H9 (cell line): ENCODE measurements at regions not wholly inside any gene's neighbourhood (a gene's known extent, or its start where the extent isn't known, plus 50 kb on each side); places are given as distances from the start of the nearest gene placed in this dataset.

Source experiments
- DNase-seq: peaks from one replicate; pipeline ENCODE4 v3.0.0-alpha.2; 2017
- H2AFZ ChIP-seq: one replicate; pipeline ENCODE4 v1.6.1; 2013; ENCODE audit warnings: mild to moderate bottlenecking, low read length, control low read depth, moderate library complexity
- H2AK5ac ChIP-seq: 2 replicates; pipeline ENCODE4 v1.6.1; 2013; ENCODE audit warnings: low read length, control low read depth, mixed read lengths; ENCODE audit not compliant: insufficient read length
- H2BK120ac ChIP-seq: one replicate; pipeline ENCODE4 v1.6.1; 2013; ENCODE audit warnings: low read depth, mild to moderate bottlenecking, low read length, control low read depth, inconsistent platforms; ENCODE audit not compliant: poor library complexity, severe bottlenecking
- H2BK12ac ChIP-seq: 2 replicates; pipeline ENCODE4 v1.6.1; 2013; ENCODE audit warnings: low read length, control low read depth, mixed read lengths, low read depth; ENCODE audit not compliant: insufficient read length
- H2BK15ac ChIP-seq: 2 replicates; pipeline ENCODE4 v1.6.1; 2013; ENCODE audit warnings: low read depth, low read length, control low read depth
- H2BK20ac ChIP-seq: one replicate; pipeline ENCODE4 v1.6.1; 2013; ENCODE audit warnings: low read depth, mild to moderate bottlenecking, low read length, control low read depth, inconsistent platforms; ENCODE audit not compliant: poor library complexity, severe bottlenecking
- H2BK5ac ChIP-seq: 2 replicates; pipeline ENCODE4 v1.6.1; 2013; ENCODE audit warnings: low read length, control low read depth, mixed read lengths; ENCODE audit not compliant: insufficient read length
- H3K14ac ChIP-seq: 2 replicates; pipeline ENCODE4 v1.6.1; 2013; ENCODE audit warnings: low read length, control low read depth; ENCODE audit not compliant: insufficient read depth
- H3K18ac ChIP-seq: 2 replicates; pipeline ENCODE4 v1.6.1; 2013; ENCODE audit warnings: low read depth, mild to moderate bottlenecking, mixed read lengths, low read length, control low read depth; ENCODE audit not compliant: insufficient read length
- H3K23ac ChIP-seq: 2 replicates; pipeline ENCODE4 v1.6.1; 2013; ENCODE audit warnings: low read length, control low read depth, mixed read lengths, low read depth; ENCODE audit not compliant: insufficient read length
- H3K23me2 ChIP-seq: 2 replicates; pipeline ENCODE4 v1.6.1; 2013; ENCODE audit warnings: low read depth, mild to moderate bottlenecking, mixed read lengths, low read length, control low read depth; ENCODE audit not compliant: insufficient read length, poor library complexity, severe bottlenecking
- H3K27ac ChIP-seq: 2 replicates; pipeline ENCODE4 v1.5.1; 2013; ENCODE audit warnings: low read length, control low read depth, mixed read lengths, low read depth; ENCODE audit not compliant: insufficient read length
- H3K27me3 ChIP-seq: 2 replicates; pipeline ENCODE4 v1.6.1; 2013; ENCODE audit warnings: low read length, control low read depth, inconsistent platforms; ENCODE audit not compliant: insufficient read depth
- H3K4ac ChIP-seq: 2 replicates; pipeline ENCODE4 v1.6.1; 2013; ENCODE audit warnings: low read depth, mild to moderate bottlenecking, control low read depth, inconsistent platforms, low read length, moderate library complexity
- H3K4me1 ChIP-seq: 2 replicates; pipeline ENCODE4 v1.6.1; 2013; ENCODE audit warnings: low read length, control low read depth, inconsistent platforms; ENCODE audit not compliant: insufficient read depth
- H3K4me2 ChIP-seq: 2 replicates; pipeline ENCODE4 v1.6.1; 2013; ENCODE audit warnings: low read length, control low read depth, mixed read lengths; ENCODE audit not compliant: insufficient read length, insufficient read depth
- H3K56ac ChIP-seq: 2 replicates; pipeline ENCODE4 v1.6.1; 2013; ENCODE audit warnings: low read depth, mild to moderate bottlenecking, mixed read lengths, low read length, control low read depth; ENCODE audit not compliant: insufficient read length
- H3K79me1 ChIP-seq: 2 replicates; pipeline ENCODE4 v1.6.1; 2013; ENCODE audit warnings: low read depth, mild to moderate bottlenecking, moderate library complexity, low read length, control low read depth, inconsistent platforms; ENCODE audit not compliant: insufficient read depth, poor library complexity, severe bottlenecking
- H3K79me2 ChIP-seq: 2 replicates; pipeline ENCODE4 v1.6.1; 2013; ENCODE audit warnings: low read length, control low read depth, inconsistent platforms; ENCODE audit not compliant: insufficient read depth
- H3K9ac ChIP-seq: 2 replicates; pipeline ENCODE4 v1.6.1; 2013; ENCODE audit warnings: low read length, control low read depth, mixed read lengths; ENCODE audit not compliant: insufficient read length; ENCODE audit errors: extremely low read depth
- H3K9me3 ChIP-seq: one replicate; pipeline ENCODE4 v1.6.1; 2013; ENCODE audit warnings: low read depth, low read length, inconsistent platforms; ENCODE audit not compliant: control insufficient read depth
- H3T11ph ChIP-seq: one replicate; pipeline ENCODE4 v1.6.1; 2013; ENCODE audit warnings: mild to moderate bottlenecking, low read length, control low read depth, inconsistent platforms
- H4K20me1 ChIP-seq: one replicate; pipeline ENCODE4 v1.6.1; 2013; ENCODE audit not compliant: control insufficient read depth, insufficient read length, insufficient read depth
- H4K5ac ChIP-seq: 2 replicates; pipeline ENCODE4 v1.6.1; 2013; ENCODE audit warnings: low read depth, mild to moderate bottlenecking, mixed read lengths, low read length, control low read depth; ENCODE audit not compliant: insufficient read length
- H4K8ac ChIP-seq: replicated peaks from 2 replicates; pipeline ENCODE4 v1.6.1; 2013; ENCODE audit warnings: low read length, control low read depth, mixed read lengths, low read depth; ENCODE audit not compliant: insufficient read length
- H4K91ac ChIP-seq: 2 replicates; pipeline ENCODE4 v1.6.1; 2013; ENCODE audit warnings: low read depth, mild to moderate bottlenecking, moderate library complexity, mixed read lengths, low read length, control low read depth; ENCODE audit not compliant: insufficient read length
- H3K27ac Mint-ChIP-seq, 3 experiments: 2 replicates in 2 of 3; 3 replicates in 1 of 3; pipeline ENCODE4 v1.8.0; 2020 to 2021; ENCODE audit warnings: mixed read lengths in 3 of 3, mild to moderate bottlenecking in 1 of 3, moderate library complexity in 1 of 3
- H3K27me3 Mint-ChIP-seq: 2 replicates; pipeline ENCODE4 v1.8.0; 2021; ENCODE audit warnings: low read depth, mild to moderate bottlenecking, moderate library complexity, mixed read lengths
- H3K36me3 Mint-ChIP-seq, 3 experiments: 2 replicates in 2 of 3; 3 replicates in 1 of 3; pipeline ENCODE4 v1.8.0; 2020 to 2021; ENCODE audit warnings: low read depth in 3 of 3, mixed read lengths in 3 of 3; ENCODE audit not compliant: insufficient read depth in 1 of 3
- H3K4me1 Mint-ChIP-seq, 2 experiments: 2 replicates each; pipeline ENCODE4 v1.8.0; 2020; ENCODE audit warnings: mixed read lengths in 2 of 2
- H3K4me3 Mint-ChIP-seq, 2 experiments: 2 replicates in 1 of 2; 3 replicates in 1 of 2; pipeline ENCODE4 v1.8.0; 2020 to 2021; ENCODE audit warnings: mild to moderate bottlenecking in 2 of 2, mixed read lengths in 2 of 2, moderate library complexity in 1 of 2
- H3K9me3 Mint-ChIP-seq, 2 experiments: 2 replicates in 1 of 2; 3 replicates in 1 of 2; pipeline ENCODE4 v1.8.0; 2020; ENCODE audit warnings: mild to moderate bottlenecking in 2 of 2, mixed read lengths in 2 of 2, moderate library complexity in 1 of 2
- WGBS: extraction: QIAGEN DNeasy Blood & Tissue Kit; methylation state at CpG from one replicate; pipeline ENCODE4 v1.1.7; 2013; ENCODE audit warnings: missing lambda C conversion rate, low lambda C conversion rate, mixed read lengths; ENCODE audit not compliant: insufficient read length; ENCODE audit errors: extremely low coverage; 5-methylcytosine and 5-hydroxymethylcytosine counted together
- TF ChIP-seq, protein P1 (sequence below): fragments of 200-600 bp; sonication (generic); conservative IDR thresholded peaks from 3 replicates; pipeline ENCODE4 v1.8.0; 2021; ENCODE audit warnings: antibody characterized with exemption, mild to moderate bottlenecking

DNA sequence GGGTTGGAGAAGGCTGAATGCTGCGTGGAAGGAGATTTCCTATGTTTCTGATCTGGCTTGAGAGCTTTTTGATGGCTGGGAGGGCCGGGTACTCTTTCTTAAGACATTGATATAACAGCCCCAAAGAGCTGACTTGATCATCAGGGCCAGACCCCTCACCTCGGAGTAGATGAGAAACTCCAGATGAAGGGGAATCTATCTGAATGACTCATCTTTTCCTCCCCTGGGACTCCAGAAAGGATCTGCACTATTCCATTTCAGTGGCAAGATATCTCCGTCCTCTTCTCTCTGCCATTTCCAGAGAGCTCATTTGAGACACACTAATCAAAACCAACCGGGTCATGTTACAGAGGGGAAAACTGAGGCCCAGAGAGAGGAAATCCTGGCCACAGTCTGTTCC, 92.9 kb upstream of the MSX1 start:
- Histone ChIP-seq H3K23ac (no peak overlapping the region), H3K14ac (no peak overlapping the region), H3K27me3 (no peaks in the 10 kb centered on the region), H2BK12ac (no peak overlapping the region), H3K4ac (no peak overlapping the region), H3K4me1 (peaks cover 8% of the 10 kb centered on the region; the same call in 1 of the 2 replicates), H4K20me1 (peaks cover 2% of the 10 kb centered on the region), H3K9me3 (no peaks in the 10 kb centered on the region), H3K56ac (no peak overlapping the region), H2AK5ac (no peak overlapping the region), H2BK120ac (no peak overlapping the region), H3K79me2 (no peaks in the 10 kb centered on the region), H3K27ac (no peak overlapping the region), H4K5ac (no peak overlapping the region), H2BK15ac (no peak overlapping the region), H2BK5ac (no peak overlapping the region), H3K9ac (no peak overlapping the region), H2BK20ac (no peak overlapping the region), H3K4me2 (no peak overlapping the region), H3K23me2 (no peaks in the 10 kb centered on the region), H3T11ph (no peak overlapping the region), H3K18ac (no peak overlapping the region), H4K8ac (no peak overlapping the region), H2AFZ (no peak overlapping the region), H3K79me1 (no peaks in the 10 kb centered on the region), H4K91ac (no peak overlapping the region)
- H3K9me3 Mint-ChIP-seq: no peaks in the 10 kb centered on the region
- H3K36me3 Mint-ChIP-seq: peaks cover 0 to 2% (median 0%) of the 10 kb centered on the region in 3 experiments; a peak in 4 of 7 replicates
- H3K27me3 Mint-ChIP-seq: peaks cover 37% of the 10 kb centered on the region
- H3K4me1 Mint-ChIP-seq: peaks cover 40 to 43% of the 10 kb centered on the region in 2 experiments
- TF ChIP-seq, protein P1, sequence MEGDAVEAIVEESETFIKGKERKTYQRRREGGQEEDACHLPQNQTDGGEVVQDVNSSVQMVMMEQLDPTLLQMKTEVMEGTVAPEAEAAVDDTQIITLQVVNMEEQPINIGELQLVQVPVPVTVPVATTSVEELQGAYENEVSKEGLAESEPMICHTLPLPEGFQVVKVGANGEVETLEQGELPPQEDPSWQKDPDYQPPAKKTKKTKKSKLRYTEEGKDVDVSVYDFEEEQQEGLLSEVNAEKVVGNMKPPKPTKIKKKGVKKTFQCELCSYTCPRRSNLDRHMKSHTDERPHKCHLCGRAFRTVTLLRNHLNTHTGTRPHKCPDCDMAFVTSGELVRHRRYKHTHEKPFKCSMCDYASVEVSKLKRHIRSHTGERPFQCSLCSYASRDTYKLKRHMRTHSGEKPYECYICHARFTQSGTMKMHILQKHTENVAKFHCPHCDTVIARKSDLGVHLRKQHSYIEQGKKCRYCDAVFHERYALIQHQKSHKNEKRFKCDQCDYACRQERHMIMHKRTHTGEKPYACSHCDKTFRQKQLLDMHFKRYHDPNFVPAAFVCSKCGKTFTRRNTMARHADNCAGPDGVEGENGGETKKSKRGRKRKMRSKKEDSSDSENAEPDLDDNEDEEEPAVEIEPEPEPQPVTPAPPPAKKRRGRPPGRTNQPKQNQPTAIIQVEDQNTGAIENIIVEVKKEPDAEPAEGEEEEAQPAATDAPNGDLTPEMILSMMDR: no peak
- WGBS: no CpG with 5 or more reads among the region's 5 CpGs
- no peak for DNase-seq
- H3K27ac Mint-ChIP-seq: no peak overlapping the region
- H3K4me3 Mint-ChIP-seq: no peak overlapping the region
